HepG2 (cell line): ENCODE measurements at regions not wholly inside any gene's neighbourhood (a gene's known extent, or its start where the extent isn't known, plus 50 kb on each side); places are given as distances from the start of the nearest gene placed in this dataset.

Source experiments
- BCLAF1 ChIP-seq: fragments of 450-650 bp; IDR thresholded peaks from 2 replicates; pipeline ENCODE4 v1.6.1; 2017; ENCODE audit warnings: mild to moderate bottlenecking
- ETS1 ChIP-seq: sonication (generic); formaldehyde crosslinking; IDR thresholded peaks from 2 replicates; pipeline ENCODE4 v1.4.0; 2020; ENCODE audit warnings: missing genetic modification reagents
- NFIC ChIP-seq: IDR thresholded peaks from 2 replicates; pipeline ENCODE4 v1.6.1; 2012; ENCODE audit warnings: mild to moderate bottlenecking, low read length, inconsistent platforms
- NKX3-1 ChIP-seq: sonication (generic); formaldehyde crosslinking; IDR thresholded peaks from 2 replicates; pipeline ENCODE4 v1.5.0; 2020; ENCODE audit warnings: missing genetic modification reagents
- NR2F6 ChIP-seq, 2 experiments: IDR thresholded peaks; 2 replicates each; pipeline ENCODE4 v1.6.1; 2016; ENCODE audit warnings: antibody characterized with exemption in 1 of 2, mild to moderate bottlenecking in 1 of 2
- PHF20 ChIP-seq: sonication (generic); formaldehyde crosslinking; IDR thresholded peaks from 2 replicates; pipeline ENCODE4 v1.5.0; 2020; ENCODE audit warnings: mild to moderate bottlenecking, missing genetic modification reagents
- REST ChIP-seq, 2 experiments: IDR thresholded peaks; 2 replicates each; pipeline ENCODE4 v1.6.1; 2011 to 2012; ENCODE audit warnings: low read length in 2 of 2, borderline replicate concordance in 1 of 2, low read depth in 1 of 2, mild to moderate bottlenecking in 1 of 2, moderate library complexity in 1 of 2
- SOX13 ChIP-seq, 3 experiments: fragments of 450-650 bp in 1 of 3; sonication (generic) in 1 of 3; formaldehyde crosslinking in 1 of 3; IDR thresholded peaks in 2 of 3; conservative IDR thresholded peaks in 1 of 3; 2 replicates each; pipeline versions ENCODE4 v1.5.0 to v1.6.1; 2016 to 2020; ENCODE audit warnings: antibody characterized with exemption in 1 of 3, mild to moderate bottlenecking in 1 of 3, missing compliant biosample characterization in 1 of 3, missing genetic modification reagents in 1 of 3, moderate library complexity in 1 of 3
- TOE1 ChIP-seq: sonication (generic); formaldehyde crosslinking; IDR thresholded peaks from 2 replicates; pipeline ENCODE4 v1.4.0; 2020; ENCODE audit warnings: mild to moderate bottlenecking, missing genetic modification reagents
- ZNF317 ChIP-seq: sonication (generic); formaldehyde crosslinking; IDR thresholded peaks from 2 replicates; pipeline ENCODE4 v1.5.0; 2020; ENCODE audit warnings: mild to moderate bottlenecking, missing genetic modification reagents
- ZNF329 ChIP-seq: sonication (generic); formaldehyde crosslinking; IDR thresholded peaks from 2 replicates; pipeline ENCODE4 v1.9.0; 2021; ENCODE audit warnings: low read depth, mild to moderate bottlenecking, missing genetic modification reagents
- ZNF569 ChIP-seq: sonication (generic); formaldehyde crosslinking; IDR thresholded peaks from 2 replicates; pipeline ENCODE4 v1.5.0; 2020; ENCODE audit warnings: mild to moderate bottlenecking, missing genetic modification reagents, moderate library complexity, borderline replicate concordance
- ZNF878 ChIP-seq: sonication (generic); formaldehyde crosslinking; IDR thresholded peaks from 2 replicates; pipeline ENCODE4 v1.8.1; 2023; ENCODE audit warnings: mild to moderate bottlenecking, missing genetic modification reagents, moderate library complexity
- TF ChIP-seq, protein P1 (sequence below): sonication (generic); formaldehyde crosslinking; IDR thresholded peaks from 2 replicates; pipeline ENCODE4 v1.4.0; 2020; ENCODE audit warnings: missing genetic modification reagents
- TF ChIP-seq, protein P2 (sequence below): sonication (generic); formaldehyde crosslinking; IDR thresholded peaks from 2 replicates; pipeline ENCODE4 v1.4.0; 2020; ENCODE audit warnings: missing genetic modification reagents

DNA sequence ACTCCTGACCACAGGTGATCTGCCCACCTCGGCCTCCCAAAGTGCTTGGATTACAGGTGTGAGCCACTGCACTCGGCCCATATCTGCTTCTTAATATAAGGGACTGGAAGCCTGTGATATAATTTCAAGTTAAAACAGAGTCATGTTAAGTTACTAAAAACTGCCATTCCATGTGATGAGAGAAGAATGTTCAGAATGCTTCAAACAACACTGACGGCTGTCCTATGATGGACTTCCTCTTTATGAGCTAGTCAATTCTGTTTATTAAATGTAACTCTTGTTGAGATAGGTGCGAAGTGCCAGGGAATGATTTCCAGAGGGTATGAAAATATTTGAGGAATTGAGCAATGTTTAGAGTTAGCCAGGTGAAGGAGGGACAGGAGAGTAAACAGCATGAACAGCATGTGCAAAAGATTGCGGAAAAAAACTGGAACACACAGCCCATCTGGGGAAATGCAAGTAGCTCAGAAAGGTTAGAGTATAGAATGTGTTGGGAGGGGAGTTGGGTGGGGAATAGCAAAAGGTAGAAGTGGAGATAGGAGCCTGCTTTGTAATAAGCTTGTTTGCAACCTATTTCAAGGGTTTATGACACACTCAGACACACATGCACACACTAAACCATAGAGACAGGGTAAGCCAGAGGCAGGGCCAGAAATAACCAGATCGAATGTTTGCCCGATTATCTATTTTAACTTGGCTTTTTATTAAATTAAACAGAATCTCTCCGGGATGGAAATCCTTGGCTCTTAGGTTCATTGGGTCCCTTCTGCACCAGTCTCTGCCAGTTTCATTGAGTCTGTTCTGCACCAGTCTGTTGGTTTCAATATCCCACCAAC, 135.6 kb upstream of the COX10 start (continued):
- TF ChIP-seq, protein P1, sequence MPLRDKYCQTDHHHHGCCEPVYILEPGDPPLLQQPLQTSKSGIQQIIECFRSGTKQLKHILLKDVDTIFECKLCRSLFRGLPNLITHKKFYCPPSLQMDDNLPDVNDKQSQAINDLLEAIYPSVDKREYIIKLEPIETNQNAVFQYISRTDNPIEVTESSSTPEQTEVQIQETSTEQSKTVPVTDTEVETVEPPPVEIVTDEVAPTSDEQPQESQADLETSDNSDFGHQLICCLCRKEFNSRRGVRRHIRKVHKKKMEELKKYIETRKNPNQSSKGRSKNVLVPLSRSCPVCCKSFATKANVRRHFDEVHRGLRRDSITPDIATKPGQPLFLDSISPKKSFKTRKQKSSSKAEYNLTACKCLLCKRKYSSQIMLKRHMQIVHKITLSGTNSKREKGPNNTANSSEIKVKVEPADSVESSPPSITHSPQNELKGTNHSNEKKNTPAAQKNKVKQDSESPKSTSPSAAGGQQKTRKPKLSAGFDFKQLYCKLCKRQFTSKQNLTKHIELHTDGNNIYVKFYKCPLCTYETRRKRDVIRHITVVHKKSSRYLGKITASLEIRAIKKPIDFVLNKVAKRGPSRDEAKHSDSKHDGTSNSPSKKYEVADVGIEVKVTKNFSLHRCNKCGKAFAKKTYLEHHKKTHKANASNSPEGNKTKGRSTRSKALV (CRISPR knock-in tag) = no peak
- TF ChIP-seq, protein P2, sequence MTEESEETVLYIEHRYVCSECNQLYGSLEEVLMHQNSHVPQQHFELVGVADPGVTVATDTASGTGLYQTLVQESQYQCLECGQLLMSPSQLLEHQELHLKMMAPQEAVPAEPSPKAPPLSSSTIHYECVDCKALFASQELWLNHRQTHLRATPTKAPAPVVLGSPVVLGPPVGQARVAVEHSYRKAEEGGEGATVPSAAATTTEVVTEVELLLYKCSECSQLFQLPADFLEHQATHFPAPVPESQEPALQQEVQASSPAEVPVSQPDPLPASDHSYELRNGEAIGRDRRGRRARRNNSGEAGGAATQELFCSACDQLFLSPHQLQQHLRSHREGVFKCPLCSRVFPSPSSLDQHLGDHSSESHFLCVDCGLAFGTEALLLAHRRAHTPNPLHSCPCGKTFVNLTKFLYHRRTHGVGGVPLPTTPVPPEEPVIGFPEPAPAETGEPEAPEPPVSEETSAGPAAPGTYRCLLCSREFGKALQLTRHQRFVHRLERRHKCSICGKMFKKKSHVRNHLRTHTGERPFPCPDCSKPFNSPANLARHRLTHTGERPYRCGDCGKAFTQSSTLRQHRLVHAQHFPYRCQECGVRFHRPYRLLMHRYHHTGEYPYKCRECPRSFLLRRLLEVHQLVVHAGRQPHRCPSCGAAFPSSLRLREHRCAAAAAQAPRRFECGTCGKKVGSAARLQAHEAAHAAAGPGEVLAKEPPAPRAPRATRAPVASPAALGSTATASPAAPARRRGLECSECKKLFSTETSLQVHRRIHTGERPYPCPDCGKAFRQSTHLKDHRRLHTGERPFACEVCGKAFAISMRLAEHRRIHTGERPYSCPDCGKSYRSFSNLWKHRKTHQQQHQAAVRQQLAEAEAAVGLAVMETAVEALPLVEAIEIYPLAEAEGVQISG (CRISPR knock-in tag) = no peak
- TF ChIP-seq REST (IDR thresholded peaks at IDR 0.05; ENCODE audit: borderline replicate concordance in 1 of 2, low read depth in 1 of 2, low read length in 2 of 2) (no peak), ZNF878 (no peak), NR2F6 (IDR thresholded peaks at IDR 0.05) (peak; percentile 52), NR2F6 (CRISPR knock-in tag; IDR thresholded peaks at IDR 0.05) (peak; percentile 36; the same call in 1 of the 2 replicates), BCLAF1 (no peak), ZNF569 (CRISPR knock-in tag) (no peak), ETS1 (CRISPR knock-in tag) (no peak), NFIC (peak; percentile 54; the same call in 1 of the 2 replicates), SOX13 (IDR thresholded peaks at IDR 0.05) (no peak), SOX13 (CRISPR knock-in tag; conservative IDR thresholded peaks at IDR 0.05 in 1 of 2, IDR thresholded peaks at IDR 0.05 in 1 of 2) (peak in 1 of 2 experiments; percentile 67; a peak in 2 of 4 replicates), NKX3-1 (CRISPR knock-in tag) (no peak), ZNF329 (CRISPR knock-in tag) (no peak), TOE1 (CRISPR knock-in tag) (no peak), ZNF317 (CRISPR knock-in tag) (0 out of 2 replicates have a peak, but pooled peaks have one; percentile 40), PHF20 (CRISPR knock-in tag) (no peak)
